ENCODE measurements at regions not wholly inside any gene's neighbourhood (a gene's known extent, or its start where the extent isn't known, plus 50 kb on each side); places are given as distances from the start of the nearest gene placed in this dataset.

DNA sequence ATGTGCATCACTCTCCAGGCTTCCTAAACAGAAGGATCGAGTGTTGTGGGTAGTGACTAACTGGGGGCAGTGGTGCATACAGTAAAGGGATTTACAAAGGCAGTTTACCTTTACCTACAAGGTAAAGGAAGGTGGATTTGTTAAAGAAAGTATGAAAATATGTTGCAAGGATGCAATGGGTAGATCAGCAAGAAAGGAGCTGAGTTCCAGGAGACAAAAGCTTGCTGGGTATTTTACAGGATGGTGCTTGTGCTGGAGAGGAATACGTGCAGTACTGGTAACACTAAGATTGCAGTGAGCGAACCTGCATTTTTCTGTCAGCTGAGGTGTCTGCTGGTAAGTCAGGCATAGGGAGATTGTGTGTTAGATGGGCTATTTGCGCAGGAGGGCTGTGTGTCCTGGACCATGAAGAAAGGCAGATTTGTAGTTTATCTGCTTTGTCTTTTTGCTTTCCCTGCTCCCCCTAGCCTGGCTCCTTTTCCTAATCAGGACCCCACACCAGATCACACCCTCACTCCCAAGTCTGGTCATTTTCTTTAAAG lies 304.6 kb downstream of the THBS2 start:
- Mint-ChIP-seq H3K36me3 (ENCODE audit: insufficient read depth, unreplicated experiment) (no peaks in the 10 kb centered on the region), H3K9me3 (ENCODE audit: unreplicated experiment) (no peaks in the 10 kb centered on the region), H3K27ac (ENCODE audit: unreplicated experiment) (no peak overlapping the region), H3K27me3 (ENCODE audit: insufficient read depth, unreplicated experiment) (peaks cover 30% of the 10 kb centered on the region), H3K4me3 (ENCODE audit: unreplicated experiment) (no peak overlapping the region), H3K4me1 (ENCODE audit: low read depth, unreplicated experiment) (no peaks in the 10 kb centered on the region)
- Histone ChIP-seq H3K36me3 (ENCODE audit: control insufficient read depth, insufficient read depth, low read length) (no peaks in the 10 kb centered on the region), H3K27me3 (replicated peaks; ENCODE audit: control insufficient read depth, insufficient read depth, low read length) (no peaks in the 10 kb centered on the region), H3K4me3 (ENCODE audit: low read depth, low read length) (no peak overlapping the region), H3K9me3 (no peaks in the 10 kb centered on the region), H3K4me1 (no peaks in the 10 kb centered on the region)
- TF ChIP-seq, protein P1, sequence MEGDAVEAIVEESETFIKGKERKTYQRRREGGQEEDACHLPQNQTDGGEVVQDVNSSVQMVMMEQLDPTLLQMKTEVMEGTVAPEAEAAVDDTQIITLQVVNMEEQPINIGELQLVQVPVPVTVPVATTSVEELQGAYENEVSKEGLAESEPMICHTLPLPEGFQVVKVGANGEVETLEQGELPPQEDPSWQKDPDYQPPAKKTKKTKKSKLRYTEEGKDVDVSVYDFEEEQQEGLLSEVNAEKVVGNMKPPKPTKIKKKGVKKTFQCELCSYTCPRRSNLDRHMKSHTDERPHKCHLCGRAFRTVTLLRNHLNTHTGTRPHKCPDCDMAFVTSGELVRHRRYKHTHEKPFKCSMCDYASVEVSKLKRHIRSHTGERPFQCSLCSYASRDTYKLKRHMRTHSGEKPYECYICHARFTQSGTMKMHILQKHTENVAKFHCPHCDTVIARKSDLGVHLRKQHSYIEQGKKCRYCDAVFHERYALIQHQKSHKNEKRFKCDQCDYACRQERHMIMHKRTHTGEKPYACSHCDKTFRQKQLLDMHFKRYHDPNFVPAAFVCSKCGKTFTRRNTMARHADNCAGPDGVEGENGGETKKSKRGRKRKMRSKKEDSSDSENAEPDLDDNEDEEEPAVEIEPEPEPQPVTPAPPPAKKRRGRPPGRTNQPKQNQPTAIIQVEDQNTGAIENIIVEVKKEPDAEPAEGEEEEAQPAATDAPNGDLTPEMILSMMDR (IDR thresholded peaks at IDR 0.05; ENCODE audit: insufficient read depth in 1 of 2, low read depth in 1 of 2, low read length in 1 of 2, severe bottlenecking in 1 of 2, unreplicated experiment in 1 of 2), result no peak
- DNase-seq, result no peak
- POLR2A ChIA-PET, result no interaction called here
- BruUV-seq (replicated peaks), result no TSS peak
- CTCF ChIA-PET, result no interaction called here
- intact Hi-C loops (cut with micrococcal nuclease; ENCODE audit: unreplicated experiment), result no loop called here

DNA sequence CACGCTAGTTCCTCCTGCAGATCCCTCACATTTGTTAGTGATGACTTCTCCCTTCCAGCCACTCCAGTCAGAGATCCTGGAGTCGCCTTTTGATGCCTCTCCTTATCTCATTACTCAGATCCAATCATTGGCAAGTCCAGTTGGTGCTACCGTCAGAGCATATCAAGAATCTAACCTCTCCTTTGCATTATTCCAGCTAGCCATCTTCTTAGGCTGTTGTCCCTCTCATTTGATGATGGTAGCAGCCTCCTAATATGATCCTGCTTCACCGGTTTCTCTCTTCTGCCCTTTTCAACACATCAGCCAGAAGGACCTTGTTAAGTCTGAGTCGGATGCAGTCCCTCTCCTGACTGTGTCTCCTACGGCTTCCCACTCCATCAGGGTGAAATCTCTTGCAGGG lies 305.6 kb downstream of the THBS2 start:
- H3K27ac Mint-ChIP-seq (ENCODE audit: unreplicated experiment), result no peak overlapping the region
- no peaks in the 10 kb centered on the region for H3K27me3 ChIP-seq (replicated peaks; ENCODE audit: control insufficient read depth, insufficient read depth, low read length)
- H3K36me3 Mint-ChIP-seq (ENCODE audit: insufficient read depth, unreplicated experiment), result no peaks in the 10 kb centered on the region
- H3K4me1 ChIP-seq, result no peaks in the 10 kb centered on the region
- DNase-seq, result no peak
- H3K36me3 ChIP-seq (ENCODE audit: control insufficient read depth, insufficient read depth, low read length), result no peaks in the 10 kb centered on the region
- H3K27me3 Mint-ChIP-seq (ENCODE audit: insufficient read depth, unreplicated experiment), result peaks cover 27% of the 10 kb centered on the region
- intact Hi-C loops (cut with micrococcal nuclease; ENCODE audit: unreplicated experiment), result no loop called here
- H3K9me3 Mint-ChIP-seq (ENCODE audit: unreplicated experiment), result no peaks in the 10 kb centered on the region
- ChIA-PET POLR2A (no interaction called here), CTCF (no interaction called here)
- no peaks in the 10 kb centered on the region for H3K9me3 ChIP-seq
- TF ChIP-seq, protein P1 (IDR thresholded peaks at IDR 0.05; ENCODE audit: insufficient read depth in 1 of 2, low read depth in 1 of 2, low read length in 1 of 2, severe bottlenecking in 1 of 2, unreplicated experiment in 1 of 2), result no peak
- no peaks in the 10 kb centered on the region for H3K4me1 Mint-ChIP-seq (ENCODE audit: low read depth, unreplicated experiment)
- no peak overlapping the region for H3K4me3 Mint-ChIP-seq (ENCODE audit: unreplicated experiment)
- H3K4me3 ChIP-seq (ENCODE audit: low read depth, low read length), result no peak overlapping the region
- BruUV-seq (replicated peaks), result no TSS peak

DNA sequence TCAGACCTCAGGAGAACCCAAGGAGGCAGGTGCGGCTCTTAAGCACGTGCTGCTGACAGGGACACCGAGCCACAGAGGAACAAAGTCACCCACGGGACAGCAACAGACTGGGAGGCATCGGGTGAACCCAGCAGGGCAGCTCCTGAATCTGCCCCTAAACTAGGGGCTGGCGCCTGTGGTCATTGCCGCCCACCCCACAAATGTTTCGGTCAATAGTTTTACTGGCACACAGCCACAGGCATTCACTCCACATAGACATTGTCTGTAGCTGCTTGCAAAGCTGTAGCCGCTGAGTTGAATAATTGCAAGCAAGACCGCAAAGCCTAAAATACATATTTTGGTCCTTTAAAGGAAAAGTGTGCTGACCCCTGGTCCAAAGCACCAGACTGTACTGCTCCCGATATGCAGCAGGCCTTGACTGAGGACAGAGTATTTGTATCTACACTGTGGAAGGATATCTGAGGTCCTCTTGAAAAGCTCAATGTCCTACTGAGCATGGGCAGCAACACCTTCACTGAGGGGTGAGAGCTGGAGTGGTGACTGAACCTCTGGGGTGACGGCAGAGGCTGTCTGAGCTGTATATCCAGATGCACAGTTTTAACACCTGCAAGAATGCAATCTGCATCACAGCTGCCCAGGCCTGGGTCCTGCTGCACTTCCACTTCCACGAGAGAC lies 310.3 kb downstream of the THBS2 start:
- no peaks in the 10 kb centered on the region for H3K4me1 Mint-ChIP-seq (ENCODE audit: low read depth, unreplicated experiment)
- H3K4me3 Mint-ChIP-seq (ENCODE audit: unreplicated experiment), result no peak overlapping the region

More for the DNA sequence above, 310.3 kb downstream of the THBS2 start:
- no peaks in the 10 kb centered on the region for H3K36me3 ChIP-seq (ENCODE audit: control insufficient read depth, insufficient read depth, low read length)
- DNase-seq, result no peak
- no peak overlapping the region for H3K4me3 ChIP-seq (ENCODE audit: low read depth, low read length)
- POLR2A ChIA-PET, result no interaction called here
- Mint-ChIP-seq H3K36me3 (ENCODE audit: insufficient read depth, unreplicated experiment) (no peaks in the 10 kb centered on the region), H3K27me3 (ENCODE audit: insufficient read depth, unreplicated experiment) (peaks cover 21% of the 10 kb centered on the region), H3K9me3 (ENCODE audit: unreplicated experiment) (no peaks in the 10 kb centered on the region), H3K27ac (ENCODE audit: unreplicated experiment) (no peak overlapping the region)
- H3K4me1 ChIP-seq, result no peaks in the 10 kb centered on the region
- intact Hi-C loops (cut with micrococcal nuclease; ENCODE audit: unreplicated experiment), result no loop called here
- H3K27me3 ChIP-seq (replicated peaks; ENCODE audit: control insufficient read depth, insufficient read depth, low read length), result no peaks in the 10 kb centered on the region
- no peaks in the 10 kb centered on the region for H3K9me3 ChIP-seq
- TF ChIP-seq, protein P1 (IDR thresholded peaks at IDR 0.05; ENCODE audit: insufficient read depth in 1 of 2, low read depth in 1 of 2, low read length in 1 of 2, severe bottlenecking in 1 of 2, unreplicated experiment in 1 of 2), result no peak
- CTCF ChIA-PET, result no interaction called here
- no TSS peak for BruUV-seq (replicated peaks)
